Sigmoid colon (tissue), 6 donors: ENCODE measurements at regions not wholly inside any gene's neighbourhood (a gene's known extent, or its start where the extent isn't known, plus 50 kb on each side); places are given as distances from the start of the nearest gene placed in this dataset.

Experiments
- DNase-seq: peaks from one replicate; pipeline ENCODE4 v3.0.0-alpha.2; 2019
- H3K27ac ChIP-seq, 4 donors: fragments of 200-600 bp; sonication (generic); one replicate each; pipeline ENCODE4 v1.5.1; 2016 to 2019; ENCODE audit warnings: mild to moderate bottlenecking in 1 of 4
- H3K27me3 ChIP-seq, 3 donors: fragments of 200-600 bp; sonication (generic); one replicate each; pipeline ENCODE4 v1.5.1; 2019; ENCODE audit warnings: mild to moderate bottlenecking in 1 of 3
- H3K36me3 ChIP-seq, 4 donors: fragments of 200-600 bp; sonication (generic); one replicate each; pipeline ENCODE4 v1.5.1; 2016 to 2019
- H3K4me1 ChIP-seq, 4 donors: fragments of 200-600 bp; sonication (generic); one replicate each; pipeline ENCODE4 v1.5.1; 2017 to 2019
- H3K4me3 ChIP-seq, 4 donors: fragments of 200-600 bp; sonication (generic); one replicate each; pipeline ENCODE4 v1.5.1; 2017 to 2019; ENCODE audit warnings: mild to moderate bottlenecking in 2 of 4, moderate library complexity in 1 of 4
- H3K9me3 ChIP-seq, 4 donors: fragments of 200-600 bp in 3 of 4; sonication (generic) in 3 of 4; one replicate each; pipeline versions ENCODE4 v1.5.1 to v1.6.1; 2013 to 2019
- EP300 ChIP-seq, 4 donors: sonication (generic); formaldehyde crosslinking; IDR thresholded peaks; one replicate each; pipeline ENCODE4 v1.6.1; 2017; ENCODE audit warnings: antibody characterized with exemption in 4 of 4
- POLR2A ChIP-seq, 2 donors: fragments of 450-650 bp; IDR thresholded peaks; one replicate each; pipeline ENCODE4 v1.6.1; 2016; ENCODE audit warnings: antibody characterized with exemption in 2 of 2, mild to moderate bottlenecking in 2 of 2, moderate library complexity in 2 of 2
- POLR2AphosphoS5 ChIP-seq, 4 donors: sonication (generic); formaldehyde crosslinking; IDR thresholded peaks; one replicate each; pipeline ENCODE4 v1.6.1; 2017; ENCODE audit warnings: antibody characterized with exemption in 4 of 4
- WGBS, 2 donors: extraction: QIAGEN DNeasy Blood & Tissue Kit; methylation state at CpG; one replicate each; pipeline ENCODE4 v1.1.7; 2013; 5-methylcytosine and 5-hydroxymethylcytosine counted together
- intact Hi-C: fragments of 100-400 bp; cut with DNase I; formaldehyde crosslinking; loops from one replicate; pipeline ENCODE4 v1.15.1; 2023
- TF ChIP-seq, protein P1 (sequence below), 4 experiments: fragments of 450-650 bp in 3 of 4; fragments of 200-600 bp in 1 of 4; IDR thresholded peaks; one replicate each; pipeline ENCODE4 v1.5.1; 2016 to 2019; ENCODE audit warnings: antibody characterized with exemption in 4 of 4, mild to moderate bottlenecking in 3 of 4, moderate library complexity in 2 of 4
- donor health status: healthy with polysubstance abuse.
- donor health status: healthy.

GRCh38 chr12:69099201-69099837 lies 140.1 kb upstream of the CPSF6 start:
- H3K4me3 ChIP-seq, result no peak overlapping the region
- no peak for DNase-seq
- no peak overlapping the region for H3K27ac ChIP-seq
- no peaks in the 10 kb centered on the region for H3K36me3 ChIP-seq
- WGBS, 2 donors, result 78 to 82% methylated on average over 9 of the region's 9 CpGs
- no peaks in the 10 kb centered on the region for H3K9me3 ChIP-seq
- intact Hi-C loops, result no loop called here
- peaks cover 0 to 3% (median 0%) of the 10 kb centered on the region in 4 donors for H3K4me1 ChIP-seq
- TF ChIP-seq EP300 (IDR thresholded peaks at IDR 0.05) (no peak), POLR2A (IDR thresholded peaks at IDR 0.05) (no peak), POLR2AphosphoS5 (IDR thresholded peaks at IDR 0.05) (no peak)
- TF ChIP-seq, protein P1, sequence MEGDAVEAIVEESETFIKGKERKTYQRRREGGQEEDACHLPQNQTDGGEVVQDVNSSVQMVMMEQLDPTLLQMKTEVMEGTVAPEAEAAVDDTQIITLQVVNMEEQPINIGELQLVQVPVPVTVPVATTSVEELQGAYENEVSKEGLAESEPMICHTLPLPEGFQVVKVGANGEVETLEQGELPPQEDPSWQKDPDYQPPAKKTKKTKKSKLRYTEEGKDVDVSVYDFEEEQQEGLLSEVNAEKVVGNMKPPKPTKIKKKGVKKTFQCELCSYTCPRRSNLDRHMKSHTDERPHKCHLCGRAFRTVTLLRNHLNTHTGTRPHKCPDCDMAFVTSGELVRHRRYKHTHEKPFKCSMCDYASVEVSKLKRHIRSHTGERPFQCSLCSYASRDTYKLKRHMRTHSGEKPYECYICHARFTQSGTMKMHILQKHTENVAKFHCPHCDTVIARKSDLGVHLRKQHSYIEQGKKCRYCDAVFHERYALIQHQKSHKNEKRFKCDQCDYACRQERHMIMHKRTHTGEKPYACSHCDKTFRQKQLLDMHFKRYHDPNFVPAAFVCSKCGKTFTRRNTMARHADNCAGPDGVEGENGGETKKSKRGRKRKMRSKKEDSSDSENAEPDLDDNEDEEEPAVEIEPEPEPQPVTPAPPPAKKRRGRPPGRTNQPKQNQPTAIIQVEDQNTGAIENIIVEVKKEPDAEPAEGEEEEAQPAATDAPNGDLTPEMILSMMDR (IDR thresholded peaks at IDR 0.05), result no peak
- no peaks in the 10 kb centered on the region for H3K27me3 ChIP-seq

DNA sequence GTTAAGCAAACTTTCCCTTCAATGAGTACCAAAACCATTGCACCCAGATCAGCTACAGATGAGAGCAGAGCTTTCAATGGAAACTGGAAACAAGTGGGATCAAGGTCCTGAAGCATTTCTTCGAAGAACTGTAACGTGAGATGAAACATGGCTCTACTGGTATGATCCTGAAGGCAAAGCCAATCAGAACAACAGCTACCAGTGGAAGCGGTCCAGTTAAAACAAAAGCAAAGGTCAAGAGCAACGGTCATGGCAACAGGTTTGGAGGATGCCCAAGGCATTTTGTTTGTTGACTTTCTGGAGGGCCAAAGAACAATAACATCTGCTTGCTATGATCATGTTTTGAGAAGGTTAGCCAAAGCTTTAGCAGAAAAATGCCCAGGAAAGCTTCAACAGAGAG lies 137.9 kb upstream of the CPSF6 start:
- Histone ChIP-seq H3K27me3 (no peaks in the 10 kb centered on the region), H3K27ac (no peak overlapping the region), H3K36me3 (no peaks in the 10 kb centered on the region), H3K4me1 (peaks cover 0 to 2% (median 0%) of the 10 kb centered on the region in 4 donors), H3K4me3 (no peak overlapping the region), H3K9me3 (no peaks in the 10 kb centered on the region)
- intact Hi-C loops, result no loop called here
- 17 to 70% methylated on average over 4 of the region's 4 CpGs for WGBS, 2 donors
- no peak for DNase-seq
- no peak for TF ChIP-seq EP300 (IDR thresholded peaks at IDR 0.05)
- no peak for TF ChIP-seq POLR2AphosphoS5 (IDR thresholded peaks at IDR 0.05)
- TF ChIP-seq, protein P1 (IDR thresholded peaks at IDR 0.05), result no peak
- TF ChIP-seq POLR2A (IDR thresholded peaks at IDR 0.05), result no peak

DNA sequence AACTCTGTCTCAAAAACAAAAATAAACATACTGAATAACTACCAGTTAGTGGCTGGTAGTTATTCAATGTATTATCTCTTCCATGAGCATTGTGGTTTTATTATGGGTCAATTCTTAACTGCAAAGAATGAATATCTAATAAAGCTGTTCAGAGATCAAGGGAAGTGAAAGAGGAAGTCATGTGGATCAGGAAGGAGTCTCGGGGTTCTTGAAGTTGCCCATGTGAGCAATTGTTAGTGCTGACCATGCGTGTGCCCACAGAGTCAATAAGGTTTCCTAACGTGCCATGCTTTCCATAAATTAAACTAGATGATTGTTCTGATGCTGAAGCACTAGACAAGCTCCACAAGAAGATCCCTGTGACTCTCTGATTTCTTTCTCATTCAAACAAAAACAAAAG lies 136.5 kb upstream of the CPSF6 start:
- peaks cover 0 to 4% (median 3%) of the 10 kb centered on the region in 4 donors for H3K4me1 ChIP-seq
- WGBS, 2 donors, result 18 to 34% methylated on average over 3 of the region's 3 CpGs
- TF ChIP-seq, protein P1 (IDR thresholded peaks at IDR 0.05), result no peak
- TF ChIP-seq POLR2A (IDR thresholded peaks at IDR 0.05) (no peak), EP300 (IDR thresholded peaks at IDR 0.05) (no peak), POLR2AphosphoS5 (IDR thresholded peaks at IDR 0.05) (no peak)
- intact Hi-C loops, result no loop called here
- no peak for DNase-seq
- no peaks in the 10 kb centered on the region for H3K36me3 ChIP-seq
- H3K27me3 ChIP-seq, result no peaks in the 10 kb centered on the region
- no peak overlapping the region for H3K4me3 ChIP-seq
- H3K9me3 ChIP-seq, result no peaks in the 10 kb centered on the region
- no peak overlapping the region for H3K27ac ChIP-seq

DNA sequence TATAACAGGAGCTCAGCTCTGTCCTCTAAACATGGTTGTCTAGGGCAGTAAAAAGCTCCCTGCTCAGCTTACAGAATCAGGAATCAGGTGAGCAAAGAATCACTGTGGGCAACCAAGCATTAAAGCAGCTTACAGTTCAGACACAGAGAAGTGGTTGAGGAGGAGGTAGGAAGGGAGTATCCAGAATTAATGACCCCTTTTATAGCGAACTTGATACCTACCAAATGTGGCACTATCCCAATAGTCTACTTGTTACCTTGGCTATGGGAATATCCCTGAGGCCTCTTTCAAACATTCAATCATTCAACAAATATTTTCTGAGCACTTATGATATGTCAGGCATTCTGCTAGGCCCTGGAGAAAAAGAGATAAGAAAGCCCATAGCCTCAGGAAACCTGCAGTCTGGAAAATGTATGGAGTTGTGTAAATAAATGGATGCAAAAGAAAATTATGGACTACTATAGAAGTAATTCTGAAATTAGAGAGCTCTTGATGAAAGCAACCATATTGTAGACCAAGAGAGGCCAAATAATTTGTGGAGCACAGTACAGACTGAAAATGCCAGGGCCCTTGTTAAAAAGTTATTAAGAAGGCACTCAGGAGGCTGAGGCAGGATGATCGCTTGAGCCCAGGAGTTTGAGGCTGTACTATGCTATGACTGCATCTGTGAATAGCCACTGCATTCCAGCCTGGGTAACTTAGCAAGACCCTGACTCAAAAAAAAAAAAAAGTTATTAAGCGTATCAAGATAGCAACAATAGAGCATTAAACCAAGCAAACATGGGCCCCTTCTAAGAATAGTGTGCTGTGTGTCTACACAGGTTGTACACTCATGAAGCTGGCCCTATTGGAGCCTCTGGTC lies 134.0 kb upstream of the CPSF6 start:
- no peak for DNase-seq
- Histone ChIP-seq H3K4me3 (no peak overlapping the region), H3K27me3 (no peaks in the 10 kb centered on the region), H3K36me3 (no peaks in the 10 kb centered on the region), H3K27ac (no peak overlapping the region), H3K9me3 (no peaks in the 10 kb centered on the region), H3K4me1 (peaks cover 0 to 12% (median 10%) of the 10 kb centered on the region in 4 donors)
- intact Hi-C loops, result no loop called here
- WGBS, 2 donors, result 91 to 94% methylated on average over 3 of the region's 3 CpGs
- TF ChIP-seq POLR2A (IDR thresholded peaks at IDR 0.05) (no peak), EP300 (IDR thresholded peaks at IDR 0.05) (no peak), POLR2AphosphoS5 (IDR thresholded peaks at IDR 0.05) (no peak)
- TF ChIP-seq, protein P1 (IDR thresholded peaks at IDR 0.05), result no peak
